ENCODE measurements at regions not wholly inside any gene's neighbourhood (a gene's known extent, or its start where the extent isn't known, plus 50 kb on each side); places are given as distances from the start of the nearest gene placed in this dataset.
"Not testable (repeated sequence)": the region's sequence is repeated elsewhere in the genome, so short reads cannot be mapped to it uniquely, and the experiment has no call there.

DNA sequence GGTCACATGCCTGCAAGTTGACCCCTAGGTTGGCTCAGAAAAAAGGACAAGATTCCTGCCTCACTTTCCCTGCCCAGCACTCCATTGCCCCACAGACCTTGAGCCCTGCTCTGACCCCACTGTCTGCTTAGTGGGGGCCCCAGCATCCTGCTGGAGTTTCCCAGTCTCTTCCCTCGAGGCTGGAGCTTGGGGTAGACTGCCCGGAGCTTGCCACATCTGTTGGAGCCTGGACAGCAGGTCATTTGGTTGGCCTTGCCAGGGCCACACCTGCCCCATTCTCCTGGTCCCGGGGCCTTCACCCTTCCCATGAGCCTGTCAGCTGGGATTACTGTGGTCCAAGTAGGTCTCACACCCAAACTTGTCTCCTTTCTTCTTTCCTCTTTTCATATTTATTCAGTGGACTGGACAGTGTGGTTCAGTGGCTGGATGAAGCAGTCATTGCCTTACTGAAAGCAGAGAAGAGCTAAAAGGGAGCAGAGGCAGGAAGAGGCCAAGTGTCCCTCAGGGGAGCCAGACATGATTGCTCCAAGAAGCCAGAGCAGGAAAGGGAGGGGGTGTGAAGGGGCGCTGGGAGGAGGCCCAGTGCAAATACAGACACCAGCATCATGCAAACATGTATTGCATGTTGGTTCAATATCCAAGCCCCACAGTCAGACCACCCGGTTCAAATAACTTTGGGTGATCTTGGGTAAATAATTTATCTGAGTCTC is 56.2 kb upstream of the CACUL1 start:
- TF ChIP-seq EP300 (IDR thresholded peaks at IDR 0.05) (no peak), POLR2A (IDR thresholded peaks at IDR 0.05) (no peak), CTCF (IDR thresholded peaks at IDR 0.05) (no peak)
- no peak overlapping the region for H3K27ac ChIP-seq
- no peaks in the 10 kb centered on the region for H3K36me3 ChIP-seq
- H3K9me3 ChIP-seq, result no peaks in the 10 kb centered on the region
- DNase-seq (ENCODE audit: low spot score in 2 of 2), result no peak
- no peaks in the 10 kb centered on the region for H3K4me1 ChIP-seq
- 56% methylated on average over 5 of the region's 5 CpGs for WGBS, 2 donors
- H3K4me3 ChIP-seq, result no peak overlapping the region
- H3K27me3 ChIP-seq, result no peaks in the 10 kb centered on the region

DNA sequence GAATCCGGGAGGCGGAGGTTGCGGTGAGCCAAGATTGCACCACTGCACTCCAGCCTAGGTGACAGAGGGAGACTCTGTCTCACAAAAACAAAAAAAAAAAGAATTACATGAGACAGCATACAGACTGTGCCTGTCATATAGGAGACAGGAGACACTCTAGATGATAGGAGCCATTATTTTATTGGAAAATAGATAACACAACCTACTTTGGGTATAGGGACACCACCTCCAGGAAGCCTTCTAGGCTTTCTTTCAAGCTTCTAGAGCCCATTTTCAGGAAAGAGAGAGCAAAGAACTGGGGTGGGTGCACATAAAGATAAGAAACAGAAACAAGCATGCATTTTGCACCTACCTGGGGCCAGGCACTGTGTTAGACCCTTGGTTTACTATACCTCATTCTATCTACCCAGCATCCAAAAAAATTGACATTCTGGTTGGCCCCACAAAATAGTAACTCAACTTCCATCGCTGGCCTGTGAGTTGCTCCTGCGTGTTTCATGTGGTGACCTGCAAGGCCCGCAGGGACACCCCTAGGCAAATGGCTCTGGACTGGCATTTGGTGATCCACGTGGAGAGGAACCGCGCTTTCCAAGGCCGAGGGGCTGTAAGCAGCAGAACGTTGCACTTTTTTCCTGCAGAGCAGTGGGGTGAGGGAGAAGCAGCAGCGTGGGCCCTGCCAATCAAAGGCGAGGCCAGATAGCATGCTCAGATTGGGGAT is 57.1 kb upstream of the CACUL1 start:
- DNase-seq (ENCODE audit: low spot score in 2 of 2), result no peak
- 64 to 84% methylated on average over 6 to 13 of the region's 13 CpGs for WGBS, 2 donors
- H3K4me1 ChIP-seq, result no peaks in the 10 kb centered on the region
- no peak overlapping the region for H3K27ac ChIP-seq
- H3K4me3 ChIP-seq, result no peak overlapping the region
- TF ChIP-seq EP300 (IDR thresholded peaks at IDR 0.05), result no peak
- no peak for TF ChIP-seq CTCF (IDR thresholded peaks at IDR 0.05)
- TF ChIP-seq POLR2A (IDR thresholded peaks at IDR 0.05), result no peak
- no peaks in the 10 kb centered on the region for H3K36me3 ChIP-seq
- H3K27me3 ChIP-seq, result no peaks in the 10 kb centered on the region
- no peaks in the 10 kb centered on the region for H3K9me3 ChIP-seq

DNA sequence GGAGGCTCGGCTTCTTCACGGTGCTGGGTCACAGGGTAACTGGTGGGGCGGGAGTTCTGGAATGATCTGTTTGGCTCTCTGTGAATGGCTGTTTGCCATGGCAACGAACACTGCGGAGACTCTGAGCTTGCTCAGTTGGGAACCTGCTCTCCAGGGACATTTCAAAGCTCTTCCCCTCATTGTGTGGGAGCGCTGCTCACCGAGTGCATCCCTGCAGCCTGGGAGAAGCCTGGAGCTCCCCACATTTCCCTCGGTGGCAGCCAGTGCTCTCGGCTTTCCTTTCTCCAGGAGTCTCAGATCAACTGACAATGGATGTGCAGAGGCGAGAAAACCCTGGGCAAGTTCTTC is 57.6 kb upstream of the CACUL1 start:
- H3K27me3 ChIP-seq, result no peaks in the 10 kb centered on the region
- H3K27ac ChIP-seq, result no peak overlapping the region
- no peaks in the 10 kb centered on the region for H3K4me1 ChIP-seq
- H3K36me3 ChIP-seq, result no peaks in the 10 kb centered on the region
- no peak for TF ChIP-seq POLR2A (IDR thresholded peaks at IDR 0.05)
- no peak for TF ChIP-seq EP300 (IDR thresholded peaks at IDR 0.05)
- no peak for TF ChIP-seq CTCF (IDR thresholded peaks at IDR 0.05)
- H3K9me3 ChIP-seq, result no peaks in the 10 kb centered on the region
- DNase-seq (ENCODE audit: low spot score in 2 of 2), result no peak
- WGBS, 2 donors, result 18 to 33% methylated on average over 10 of the region's 10 CpGs
- H3K4me3 ChIP-seq, result no peak overlapping the region

DNA sequence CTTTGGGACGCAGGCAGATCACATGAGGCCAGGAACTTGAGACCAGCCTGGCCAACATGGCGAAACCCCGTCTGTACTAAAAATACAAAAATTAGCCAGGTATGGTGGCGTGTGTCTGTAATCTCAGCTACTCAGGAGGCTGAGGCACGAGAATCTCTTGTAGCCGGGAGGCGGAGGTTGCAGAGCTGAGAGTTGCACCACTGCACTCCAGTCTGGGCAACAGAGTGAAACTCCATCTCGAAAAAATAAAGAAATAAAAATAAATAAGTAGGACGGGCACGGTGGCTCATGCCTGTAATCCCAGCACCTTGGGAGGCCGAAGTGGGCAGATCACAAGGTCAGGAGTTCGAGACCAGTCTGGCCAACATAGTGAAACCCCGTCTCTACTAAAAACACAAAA is 58.2 kb upstream of the CACUL1 start:
- not testable (repeated sequence) for H3K4me3 ChIP-seq; DNase-seq (ENCODE audit: low spot score in 2 of 2); H3K4me1 ChIP-seq; H3K27ac ChIP-seq; H3K9me3 ChIP-seq; H3K27me3 ChIP-seq; H3K36me3 ChIP-seq
- 88 to 92% methylated on average over 13 of the region's 13 CpGs for whole genome bisulfite sequencing, 2 donors

DNA sequence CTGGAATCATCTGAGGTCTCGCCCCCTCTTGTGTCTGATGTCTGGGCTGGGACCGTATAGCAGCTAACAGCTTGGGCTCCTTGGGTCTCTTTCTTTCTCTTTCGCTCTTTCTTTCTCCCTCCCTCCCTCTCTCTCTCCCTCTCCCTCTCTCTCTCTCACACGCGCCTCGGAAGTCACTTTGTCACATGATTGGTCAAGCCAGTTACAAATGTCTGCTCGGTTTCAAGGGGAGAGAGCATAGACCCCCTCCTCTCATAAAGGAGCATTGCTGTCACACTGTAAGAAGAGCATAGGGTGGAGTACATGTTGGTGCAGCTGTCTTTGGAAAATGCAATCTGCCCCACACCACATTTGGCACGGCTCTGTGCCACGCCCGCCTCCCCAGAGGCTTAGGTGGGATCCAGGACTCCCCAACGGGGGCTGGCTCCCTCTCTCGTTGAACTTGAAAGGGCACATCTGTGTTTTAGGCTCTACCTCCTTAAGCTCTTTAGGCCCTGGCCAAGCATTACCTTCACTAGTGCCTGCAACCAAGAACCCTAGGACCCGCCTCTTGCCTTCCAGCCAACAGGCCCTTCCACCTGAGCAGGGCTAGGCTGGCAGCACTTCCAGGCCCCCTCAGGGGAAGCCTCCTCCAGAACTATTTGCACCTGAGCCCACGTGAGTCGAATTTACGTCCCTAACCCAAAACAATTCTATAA is 61.9 kb upstream of the CACUL1 start:
- H3K4me3 ChIP-seq, result no peak overlapping the region
- no peaks in the 10 kb centered on the region for H3K27me3 ChIP-seq
- no peak overlapping the region for H3K27ac ChIP-seq
- DNase-seq (ENCODE audit: low spot score in 2 of 2), result no peak
- no peaks in the 10 kb centered on the region for H3K36me3 ChIP-seq
- WGBS, 2 donors, result 73 to 78% methylated on average over 16 of the region's 16 CpGs
- H3K9me3 ChIP-seq, result no peaks in the 10 kb centered on the region
- H3K4me1 ChIP-seq, result no peaks in the 10 kb centered on the region
- no peak for TF ChIP-seq CTCF (IDR thresholded peaks at IDR 0.05)
- TF ChIP-seq POLR2A (IDR thresholded peaks at IDR 0.05), result no peak
- TF ChIP-seq EP300 (IDR thresholded peaks at IDR 0.05), result no peak
